GM12878 (cell line): ENCODE measurements at regions not wholly inside any gene's neighbourhood (a gene's known extent, or its start where the extent isn't known, plus 50 kb on each side); places are given as distances from the start of the nearest gene placed in this dataset.

Source experiments
- CREM ChIP-seq: IDR thresholded peaks from 2 replicates; pipeline ENCODE4 v1.6.1; 2014; ENCODE audit warnings: antibody characterized with exemption, low read depth
- ESRRA ChIP-seq: IDR thresholded peaks from 2 replicates; pipeline ENCODE4 v1.6.1; 2012; ENCODE audit warnings: mild to moderate bottlenecking, low read length, improper control_type of control experiment
- EZH2 ChIP-seq: IDR thresholded peaks from 2 replicates; pipeline ENCODE4 v1.6.1; 2012; ENCODE audit warnings: low read depth, mild to moderate bottlenecking, control low read depth, inconsistent platforms, low read length, borderline replicate concordance; ENCODE audit not compliant: control insufficient read depth
- HCFC1 ChIP-seq: fragments of 150-350 bp; IDR thresholded peaks from 2 replicates; pipeline ENCODE4 v1.6.1; 2014; ENCODE audit warnings: low read length
- IKZF1 ChIP-seq: fragments of 450-650 bp; conservative IDR thresholded peaks from 2 replicates; pipeline ENCODE4 v1.6.1; 2017; ENCODE audit warnings: antibody characterized with exemption, mild to moderate bottlenecking
- MEF2B ChIP-seq: fragments of 450-650 bp; IDR thresholded peaks from 2 replicates; pipeline ENCODE4 v1.6.1; 2018; ENCODE audit warnings: mild to moderate bottlenecking, moderate library complexity; ENCODE audit not compliant: partially characterized antibody, poor library complexity, severe bottlenecking
- MTA2 ChIP-seq: fragments of 450-650 bp; IDR thresholded peaks from 2 replicates; pipeline ENCODE4 v1.6.1; 2016; ENCODE audit warnings: low read depth, mild to moderate bottlenecking, moderate library complexity
- MXI1 ChIP-seq: fragments of 150-350 bp; IDR thresholded peaks from 2 replicates; pipeline ENCODE4 v1.6.1; 2011; ENCODE audit warnings: low read depth, mild to moderate bottlenecking, inconsistent platforms, low read length, improper control_type of control experiment
- NFYA ChIP-seq: IDR thresholded peaks from 2 replicates; pipeline ENCODE4 v1.6.1; 2011; ENCODE audit warnings: low read depth, mild to moderate bottlenecking, low read length, improper control_type of control experiment, borderline replicate concordance
- PAX5 ChIP-seq: IDR thresholded peaks from 2 replicates; pipeline ENCODE4 v1.6.1; 2011; ENCODE audit warnings: low read depth, low read length, borderline replicate concordance
- PML ChIP-seq: IDR thresholded peaks from 2 replicates; pipeline ENCODE4 v1.6.1; 2012; ENCODE audit warnings: low read length, inconsistent platforms
- POLR2AphosphoS5 ChIP-seq: IDR thresholded peaks from 2 replicates; pipeline ENCODE4 v1.6.1; 2011; ENCODE audit warnings: mild to moderate bottlenecking, low read length, inconsistent platforms
- RAD21 ChIP-seq: IDR thresholded peaks from 2 replicates; pipeline ENCODE4 v1.6.1; 2011; ENCODE audit warnings: mild to moderate bottlenecking, low read depth, low read length, moderate library complexity; ENCODE audit not compliant: insufficient read depth
- RUNX3 ChIP-seq: IDR thresholded peaks from 2 replicates; pipeline ENCODE4 v1.6.1; 2012; ENCODE audit warnings: low read length, inconsistent platforms
- SMAD1 ChIP-seq: fragments of 450-650 bp; IDR thresholded peaks from 2 replicates; pipeline ENCODE4 v1.6.1; 2018; ENCODE audit warnings: mild to moderate bottlenecking, low read depth; ENCODE audit not compliant: partially characterized antibody
- SMAD5 ChIP-seq: IDR thresholded peaks from 2 replicates; pipeline ENCODE4 v1.6.1; 2016; ENCODE audit warnings: antibody characterized with exemption, low read depth
- SMC3 ChIP-seq: IDR thresholded peaks from 2 replicates; pipeline ENCODE4 v1.6.1; 2011; ENCODE audit warnings: low read length, improper control_type of control experiment, borderline replicate concordance
- SUPT20H ChIP-seq: IDR thresholded peaks from 2 replicates; pipeline ENCODE4 v1.6.1; 2011; ENCODE audit warnings: low read depth, mild to moderate bottlenecking, low read length, moderate library complexity, borderline replicate concordance; ENCODE audit not compliant: control insufficient read depth
- SUZ12 ChIP-seq: fragments of 200-600 bp; sonication (generic); IDR thresholded peaks from one replicate; pipeline ENCODE4 v1.6.1; 2018; ENCODE audit warnings: antibody characterized with exemption, mild to moderate bottlenecking; ENCODE audit not compliant: unreplicated experiment
- TCF7 ChIP-seq: IDR thresholded peaks from 2 replicates; pipeline ENCODE4 v1.6.1; 2014; ENCODE audit warnings: antibody characterized with exemption, borderline replicate concordance
- YY1 ChIP-seq: IDR thresholded peaks from 2 replicates; pipeline ENCODE4 v1.6.1; 2011; ENCODE audit warnings: low read depth, mild to moderate bottlenecking, low read length
- TF ChIP-seq, protein P1 (sequence below): fragments of 450-650 bp; IDR thresholded peaks from 2 replicates; pipeline ENCODE4 v1.6.1; 2017; ENCODE audit warnings: antibody characterized with exemption, mild to moderate bottlenecking, moderate library complexity
- TF ChIP-seq, protein P2 (sequence below): IDR thresholded peaks from 2 replicates; pipeline ENCODE4 v1.6.1; 2011; ENCODE audit warnings: borderline replicate concordance, low read depth, mild to moderate bottlenecking, moderate library complexity, low read length; ENCODE audit not compliant: insufficient read depth, poor library complexity, severe bottlenecking
- TF ChIP-seq, protein P3 (sequence below): fragments of 450-650 bp; formaldehyde crosslinking; IDR thresholded peaks from 2 replicates; pipeline ENCODE4 v1.4.0; 2022; ENCODE audit warnings: mild to moderate bottlenecking, moderate library complexity

- TF ChIP-seq CREM, result peak; percentile 79; the same call in 1 of the 2 replicates
- TF ChIP-seq EZH2, result no peak
- peak; percentile 99 for TF ChIP-seq POLR2AphosphoS5
- 0 out of 2 replicates have a peak, but pooled peaks have one; percentile 3 for TF ChIP-seq RAD21
- peak; percentile 99 for TF ChIP-seq PML
- peak; percentile 25; the same call in 1 of the 2 replicates for TF ChIP-seq YY1
- no peak for TF ChIP-seq MEF2B
- TF ChIP-seq, protein P1, sequence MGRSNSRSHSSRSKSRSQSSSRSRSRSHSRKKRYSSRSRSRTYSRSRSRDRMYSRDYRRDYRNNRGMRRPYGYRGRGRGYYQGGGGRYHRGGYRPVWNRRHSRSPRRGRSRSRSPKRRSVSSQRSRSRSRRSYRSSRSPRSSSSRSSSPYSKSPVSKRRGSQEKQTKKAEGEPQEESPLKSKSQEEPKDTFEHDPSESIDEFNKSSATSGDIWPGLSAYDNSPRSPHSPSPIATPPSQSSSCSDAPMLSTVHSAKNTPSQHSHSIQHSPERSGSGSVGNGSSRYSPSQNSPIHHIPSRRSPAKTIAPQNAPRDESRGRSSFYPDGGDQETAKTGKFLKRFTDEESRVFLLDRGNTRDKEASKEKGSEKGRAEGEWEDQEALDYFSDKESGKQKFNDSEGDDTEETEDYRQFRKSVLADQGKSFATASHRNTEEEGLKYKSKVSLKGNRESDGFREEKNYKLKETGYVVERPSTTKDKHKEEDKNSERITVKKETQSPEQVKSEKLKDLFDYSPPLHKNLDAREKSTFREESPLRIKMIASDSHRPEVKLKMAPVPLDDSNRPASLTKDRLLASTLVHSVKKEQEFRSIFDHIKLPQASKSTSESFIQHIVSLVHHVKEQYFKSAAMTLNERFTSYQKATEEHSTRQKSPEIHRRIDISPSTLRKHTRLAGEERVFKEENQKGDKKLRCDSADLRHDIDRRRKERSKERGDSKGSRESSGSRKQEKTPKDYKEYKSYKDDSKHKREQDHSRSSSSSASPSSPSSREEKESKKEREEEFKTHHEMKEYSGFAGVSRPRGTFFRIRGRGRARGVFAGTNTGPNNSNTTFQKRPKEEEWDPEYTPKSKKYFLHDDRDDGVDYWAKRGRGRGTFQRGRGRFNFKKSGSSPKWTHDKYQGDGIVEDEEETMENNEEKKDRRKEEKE, result 0 out of 2 replicates have a peak, but pooled peaks have one; percentile 48
- TF ChIP-seq SMAD5, result peak; percentile 96
- TF ChIP-seq ESRRA, result no peak
- TF ChIP-seq TCF7, result 0 out of 2 replicates have a peak, but pooled peaks have one; percentile 49
- 0 out of 2 replicates have a peak, but pooled peaks have one; percentile 31 for TF ChIP-seq PAX5
- TF ChIP-seq MTA2, result peak; percentile 8; the same call in 1 of the 2 replicates
- peak; percentile 88 for TF ChIP-seq NFYA
- TF ChIP-seq SUZ12, result no peak
- TF ChIP-seq IKZF1, result peak; percentile 7; the same call in 1 of the 2 replicates
- TF ChIP-seq, protein P2, sequence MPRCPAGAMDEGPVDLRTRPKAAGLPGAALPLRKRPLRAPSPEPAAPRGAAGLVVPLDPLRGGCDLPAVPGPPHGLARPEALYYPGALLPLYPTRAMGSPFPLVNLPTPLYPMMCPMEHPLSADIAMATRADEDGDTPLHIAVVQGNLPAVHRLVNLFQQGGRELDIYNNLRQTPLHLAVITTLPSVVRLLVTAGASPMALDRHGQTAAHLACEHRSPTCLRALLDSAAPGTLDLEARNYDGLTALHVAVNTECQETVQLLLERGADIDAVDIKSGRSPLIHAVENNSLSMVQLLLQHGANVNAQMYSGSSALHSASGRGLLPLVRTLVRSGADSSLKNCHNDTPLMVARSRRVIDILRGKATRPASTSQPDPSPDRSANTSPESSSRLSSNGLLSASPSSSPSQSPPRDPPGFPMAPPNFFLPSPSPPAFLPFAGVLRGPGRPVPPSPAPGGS, result peak; percentile 39
- peak; percentile 99 for TF ChIP-seq SMAD1
- TF ChIP-seq HCFC1, result peak; percentile 31; the same call in 1 of the 2 replicates
- TF ChIP-seq RUNX3, result peak; percentile 50
- TF ChIP-seq SUPT20H, result no peak
- TF ChIP-seq SMC3, result no peak
- TF ChIP-seq, protein P3, sequence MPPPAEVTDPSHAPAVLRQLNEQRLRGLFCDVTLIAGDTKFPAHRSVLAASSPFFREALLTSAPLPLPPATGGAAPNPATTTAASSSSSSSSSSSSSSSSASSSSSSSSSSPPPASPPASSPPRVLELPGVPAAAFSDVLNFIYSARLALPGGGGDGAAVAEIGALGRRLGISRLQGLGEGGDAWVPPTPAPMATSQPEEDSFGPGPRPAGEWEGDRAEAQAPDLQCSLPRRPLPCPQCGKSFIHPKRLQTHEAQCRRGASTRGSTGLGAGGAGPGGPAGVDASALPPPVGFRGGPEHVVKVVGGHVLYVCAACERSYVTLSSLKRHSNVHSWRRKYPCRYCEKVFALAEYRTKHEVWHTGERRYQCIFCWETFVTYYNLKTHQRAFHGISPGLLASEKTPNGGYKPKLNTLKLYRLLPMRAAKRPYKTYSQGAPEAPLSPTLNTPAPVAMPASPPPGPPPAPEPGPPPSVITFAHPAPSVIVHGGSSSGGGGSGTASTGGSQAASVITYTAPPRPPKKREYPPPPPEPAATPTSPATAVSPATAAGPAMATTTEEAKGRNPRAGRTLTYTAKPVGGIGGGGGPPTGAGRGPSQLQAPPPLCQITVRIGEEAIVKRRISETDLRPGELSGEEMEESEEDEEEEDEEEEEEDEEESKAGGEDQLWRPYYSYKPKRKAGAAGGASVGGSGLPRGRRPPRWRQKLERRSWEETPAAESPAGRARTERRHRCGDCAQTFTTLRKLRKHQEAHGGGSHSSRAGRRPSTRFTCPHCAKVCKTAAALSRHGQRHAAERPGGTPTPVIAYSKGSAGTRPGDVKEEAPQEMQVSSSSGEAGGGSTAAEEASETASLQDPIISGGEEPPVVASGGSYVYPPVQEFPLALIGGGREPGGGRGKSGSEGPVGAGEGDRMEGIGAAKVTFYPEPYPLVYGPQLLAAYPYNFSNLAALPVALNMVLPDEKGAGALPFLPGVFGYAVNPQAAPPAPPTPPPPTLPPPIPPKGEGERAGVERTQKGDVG (CRISPR knock-in tag), result peak; percentile 10; the same call in 1 of the 2 replicates
- peak; percentile 80 for TF ChIP-seq MXI1
Measured at GRCh38 chr6:26216359-26216885, 129.2 kb downstream of the HFE start (continued).
